ENCODE measurements at regions not wholly inside any gene's neighbourhood (a gene's known extent, or its start where the extent isn't known, plus 50 kb on each side); places are given as distances from the start of the nearest gene placed in this dataset.

DNA sequence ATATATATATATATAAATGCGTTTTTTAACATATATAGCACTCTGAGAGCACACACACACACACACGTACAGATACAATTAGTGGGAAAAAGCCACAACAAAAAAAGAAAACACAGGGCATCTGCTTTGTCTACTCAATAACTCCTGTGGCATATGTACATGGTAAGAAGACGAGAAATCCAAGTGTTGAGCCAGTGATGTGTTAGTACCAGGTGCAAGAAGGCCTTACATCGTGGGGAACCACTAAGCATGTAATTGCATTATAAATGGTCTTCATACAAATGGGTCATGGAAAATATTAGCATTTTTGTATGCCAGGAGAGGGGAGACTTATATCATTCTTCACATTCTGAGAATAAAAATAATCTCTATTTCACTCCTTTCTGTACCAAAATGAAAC, 62.7 kb upstream of the FAM47B start:
- ATAC-seq: no peak
- no peak for DNase-seq (ENCODE audit: low spot score)
- Mint-ChIP-seq H3K9me3 (no peaks in the 10 kb centered on the region), H3K27me3 (ENCODE audit: low read depth) (no peaks in the 10 kb centered on the region), H3K36me3 (no peaks in the 10 kb centered on the region), H3K4me3 (no peak overlapping the region), H3K27ac (no peak overlapping the region), H3K4me1 (no peaks in the 10 kb centered on the region)
- ChIA-PET CTCF (no interaction called here), POLR2A (no interaction called here)
- TF ChIP-seq, protein P1, sequence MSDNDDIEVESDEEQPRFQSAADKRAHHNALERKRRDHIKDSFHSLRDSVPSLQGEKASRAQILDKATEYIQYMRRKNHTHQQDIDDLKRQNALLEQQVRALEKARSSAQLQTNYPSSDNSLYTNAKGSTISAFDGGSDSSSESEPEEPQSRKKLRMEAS (CRISPR knock-in tag; IDR thresholded peaks at IDR 0.05): no peak
- TF ChIP-seq MYBL2 (CRISPR knock-in tag; IDR thresholded peaks at IDR 0.05): no peak
- no peak for TF ChIP-seq TEAD4 (CRISPR knock-in tag; IDR thresholded peaks at IDR 0.05)
- TF ChIP-seq, protein P2, sequence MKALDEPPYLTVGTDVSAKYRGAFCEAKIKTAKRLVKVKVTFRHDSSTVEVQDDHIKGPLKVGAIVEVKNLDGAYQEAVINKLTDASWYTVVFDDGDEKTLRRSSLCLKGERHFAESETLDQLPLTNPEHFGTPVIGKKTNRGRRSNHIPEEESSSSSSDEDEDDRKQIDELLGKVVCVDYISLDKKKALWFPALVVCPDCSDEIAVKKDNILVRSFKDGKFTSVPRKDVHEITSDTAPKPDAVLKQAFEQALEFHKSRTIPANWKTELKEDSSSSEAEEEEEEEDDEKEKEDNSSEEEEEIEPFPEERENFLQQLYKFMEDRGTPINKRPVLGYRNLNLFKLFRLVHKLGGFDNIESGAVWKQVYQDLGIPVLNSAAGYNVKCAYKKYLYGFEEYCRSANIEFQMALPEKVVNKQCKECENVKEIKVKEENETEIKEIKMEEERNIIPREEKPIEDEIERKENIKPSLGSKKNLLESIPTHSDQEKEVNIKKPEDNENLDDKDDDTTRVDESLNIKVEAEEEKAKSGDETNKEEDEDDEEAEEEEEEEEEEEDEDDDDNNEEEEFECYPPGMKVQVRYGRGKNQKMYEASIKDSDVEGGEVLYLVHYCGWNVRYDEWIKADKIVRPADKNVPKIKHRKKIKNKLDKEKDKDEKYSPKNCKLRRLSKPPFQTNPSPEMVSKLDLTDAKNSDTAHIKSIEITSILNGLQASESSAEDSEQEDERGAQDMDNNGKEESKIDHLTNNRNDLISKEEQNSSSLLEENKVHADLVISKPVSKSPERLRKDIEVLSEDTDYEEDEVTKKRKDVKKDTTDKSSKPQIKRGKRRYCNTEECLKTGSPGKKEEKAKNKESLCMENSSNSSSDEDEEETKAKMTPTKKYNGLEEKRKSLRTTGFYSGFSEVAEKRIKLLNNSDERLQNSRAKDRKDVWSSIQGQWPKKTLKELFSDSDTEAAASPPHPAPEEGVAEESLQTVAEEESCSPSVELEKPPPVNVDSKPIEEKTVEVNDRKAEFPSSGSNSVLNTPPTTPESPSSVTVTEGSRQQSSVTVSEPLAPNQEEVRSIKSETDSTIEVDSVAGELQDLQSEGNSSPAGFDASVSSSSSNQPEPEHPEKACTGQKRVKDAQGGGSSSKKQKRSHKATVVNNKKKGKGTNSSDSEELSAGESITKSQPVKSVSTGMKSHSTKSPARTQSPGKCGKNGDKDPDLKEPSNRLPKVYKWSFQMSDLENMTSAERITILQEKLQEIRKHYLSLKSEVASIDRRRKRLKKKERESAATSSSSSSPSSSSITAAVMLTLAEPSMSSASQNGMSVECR (CRISPR knock-in tag; IDR thresholded peaks at IDR 0.05; ENCODE audit: borderline replicate concordance): no peak
- TF ChIP-seq, protein P3, sequence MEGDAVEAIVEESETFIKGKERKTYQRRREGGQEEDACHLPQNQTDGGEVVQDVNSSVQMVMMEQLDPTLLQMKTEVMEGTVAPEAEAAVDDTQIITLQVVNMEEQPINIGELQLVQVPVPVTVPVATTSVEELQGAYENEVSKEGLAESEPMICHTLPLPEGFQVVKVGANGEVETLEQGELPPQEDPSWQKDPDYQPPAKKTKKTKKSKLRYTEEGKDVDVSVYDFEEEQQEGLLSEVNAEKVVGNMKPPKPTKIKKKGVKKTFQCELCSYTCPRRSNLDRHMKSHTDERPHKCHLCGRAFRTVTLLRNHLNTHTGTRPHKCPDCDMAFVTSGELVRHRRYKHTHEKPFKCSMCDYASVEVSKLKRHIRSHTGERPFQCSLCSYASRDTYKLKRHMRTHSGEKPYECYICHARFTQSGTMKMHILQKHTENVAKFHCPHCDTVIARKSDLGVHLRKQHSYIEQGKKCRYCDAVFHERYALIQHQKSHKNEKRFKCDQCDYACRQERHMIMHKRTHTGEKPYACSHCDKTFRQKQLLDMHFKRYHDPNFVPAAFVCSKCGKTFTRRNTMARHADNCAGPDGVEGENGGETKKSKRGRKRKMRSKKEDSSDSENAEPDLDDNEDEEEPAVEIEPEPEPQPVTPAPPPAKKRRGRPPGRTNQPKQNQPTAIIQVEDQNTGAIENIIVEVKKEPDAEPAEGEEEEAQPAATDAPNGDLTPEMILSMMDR (IDR thresholded peaks at IDR 0.05): no peak
- no peak for TF ChIP-seq HMGA2 (CRISPR knock-in tag; IDR thresholded peaks at IDR 0.05)
- TF ChIP-seq USF2 (CRISPR knock-in tag; IDR thresholded peaks at IDR 0.05): no peak
- no peak for TF ChIP-seq CBFB (CRISPR knock-in tag; IDR thresholded peaks at IDR 0.05; ENCODE audit: low read depth)
- TF ChIP-seq NFE2L1 (CRISPR knock-in tag; IDR thresholded peaks at IDR 0.05): no peak
- no peak for TF ChIP-seq ZNF423 (CRISPR knock-in tag; IDR thresholded peaks at IDR 0.05)
- TF ChIP-seq FOXK1 (CRISPR knock-in tag; IDR thresholded peaks at IDR 0.05): no peak
- no peak for TF ChIP-seq ZNF138 (CRISPR knock-in tag; conservative IDR thresholded peaks at IDR 0.05)
- TF ChIP-seq, protein P4, sequence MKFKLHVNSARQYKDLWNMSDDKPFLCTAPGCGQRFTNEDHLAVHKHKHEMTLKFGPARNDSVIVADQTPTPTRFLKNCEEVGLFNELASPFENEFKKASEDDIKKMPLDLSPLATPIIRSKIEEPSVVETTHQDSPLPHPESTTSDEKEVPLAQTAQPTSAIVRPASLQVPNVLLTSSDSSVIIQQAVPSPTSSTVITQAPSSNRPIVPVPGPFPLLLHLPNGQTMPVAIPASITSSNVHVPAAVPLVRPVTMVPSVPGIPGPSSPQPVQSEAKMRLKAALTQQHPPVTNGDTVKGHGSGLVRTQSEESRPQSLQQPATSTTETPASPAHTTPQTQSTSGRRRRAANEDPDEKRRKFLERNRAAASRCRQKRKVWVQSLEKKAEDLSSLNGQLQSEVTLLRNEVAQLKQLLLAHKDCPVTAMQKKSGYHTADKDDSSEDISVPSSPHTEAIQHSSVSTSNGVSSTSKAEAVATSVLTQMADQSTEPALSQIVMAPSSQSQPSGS (CRISPR knock-in tag; IDR thresholded peaks at IDR 0.05; ENCODE audit: borderline replicate concordance, low read depth): no peak
- TF ChIP-seq, protein P5, sequence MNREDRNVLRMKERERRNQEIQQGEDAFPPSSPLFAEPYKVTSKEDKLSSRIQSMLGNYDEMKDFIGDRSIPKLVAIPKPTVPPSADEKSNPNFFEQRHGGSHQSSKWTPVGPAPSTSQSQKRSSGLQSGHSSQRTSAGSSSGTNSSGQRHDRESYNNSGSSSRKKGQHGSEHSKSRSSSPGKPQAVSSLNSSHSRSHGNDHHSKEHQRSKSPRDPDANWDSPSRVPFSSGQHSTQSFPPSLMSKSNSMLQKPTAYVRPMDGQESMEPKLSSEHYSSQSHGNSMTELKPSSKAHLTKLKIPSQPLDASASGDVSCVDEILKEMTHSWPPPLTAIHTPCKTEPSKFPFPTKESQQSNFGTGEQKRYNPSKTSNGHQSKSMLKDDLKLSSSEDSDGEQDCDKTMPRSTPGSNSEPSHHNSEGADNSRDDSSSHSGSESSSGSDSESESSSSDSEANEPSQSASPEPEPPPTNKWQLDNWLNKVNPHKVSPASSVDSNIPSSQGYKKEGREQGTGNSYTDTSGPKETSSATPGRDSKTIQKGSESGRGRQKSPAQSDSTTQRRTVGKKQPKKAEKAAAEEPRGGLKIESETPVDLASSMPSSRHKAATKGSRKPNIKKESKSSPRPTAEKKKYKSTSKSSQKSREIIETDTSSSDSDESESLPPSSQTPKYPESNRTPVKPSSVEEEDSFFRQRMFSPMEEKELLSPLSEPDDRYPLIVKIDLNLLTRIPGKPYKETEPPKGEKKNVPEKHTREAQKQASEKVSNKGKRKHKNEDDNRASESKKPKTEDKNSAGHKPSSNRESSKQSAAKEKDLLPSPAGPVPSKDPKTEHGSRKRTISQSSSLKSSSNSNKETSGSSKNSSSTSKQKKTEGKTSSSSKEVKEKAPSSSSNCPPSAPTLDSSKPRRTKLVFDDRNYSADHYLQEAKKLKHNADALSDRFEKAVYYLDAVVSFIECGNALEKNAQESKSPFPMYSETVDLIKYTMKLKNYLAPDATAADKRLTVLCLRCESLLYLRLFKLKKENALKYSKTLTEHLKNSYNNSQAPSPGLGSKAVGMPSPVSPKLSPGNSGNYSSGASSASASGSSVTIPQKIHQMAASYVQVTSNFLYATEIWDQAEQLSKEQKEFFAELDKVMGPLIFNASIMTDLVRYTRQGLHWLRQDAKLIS (CRISPR knock-in tag; IDR thresholded peaks at IDR 0.05; ENCODE audit: borderline replicate concordance): no peak

All from WTC11 (cell line).